Liver (tissue), 3 donors: ENCODE measurements at regions not wholly inside any gene's neighbourhood (a gene's known extent, or its start where the extent isn't known, plus 50 kb on each side); places are given as distances from the start of the nearest gene placed in this dataset.

Source experiments
- EGR1 ChIP-seq, 2 donors: IDR thresholded peaks; 2 replicates each; pipeline ENCODE4 v1.6.1; 2016 to 2018; ENCODE audit warnings: antibody characterized with exemption in 2 of 2, low read depth in 2 of 2
- FOXA1 ChIP-seq: IDR thresholded peaks from 2 replicates; pipeline ENCODE4 v1.6.1; 2016; ENCODE audit warnings: antibody characterized with exemption
- FOXA2 ChIP-seq: IDR thresholded peaks from 2 replicates; pipeline ENCODE4 v1.6.1; 2016; ENCODE audit warnings: antibody characterized with exemption
- GABPA ChIP-seq, 2 donors: IDR thresholded peaks in 1 of 2; conservative IDR thresholded peaks in 1 of 2; 2 replicates each; pipeline ENCODE4 v1.6.1; 2016; ENCODE audit warnings: antibody characterized with exemption in 2 of 2, mild to moderate bottlenecking in 1 of 2, moderate library complexity in 1 of 2
- HNF4G ChIP-seq: IDR thresholded peaks from 2 replicates; pipeline ENCODE4 v1.6.1; 2016; ENCODE audit warnings: antibody characterized with exemption
- JUND ChIP-seq, 2 donors: IDR thresholded peaks; 2 replicates each; pipeline ENCODE4 v1.6.1; 2016; ENCODE audit warnings: antibody characterized with exemption in 2 of 2
- RAD21 ChIP-seq, 2 donors: IDR thresholded peaks; 2 replicates each; pipeline ENCODE4 v1.6.1; 2016; ENCODE audit warnings: antibody characterized with exemption in 2 of 2, mild to moderate bottlenecking in 2 of 2
- SP1 ChIP-seq: IDR thresholded peaks from 2 replicates; pipeline ENCODE4 v1.6.1; 2018; ENCODE audit warnings: antibody characterized with exemption, mild to moderate bottlenecking
- TAF1 ChIP-seq: conservative IDR thresholded peaks from 2 replicates; pipeline ENCODE4 v1.6.1; 2016; ENCODE audit warnings: antibody characterized with exemption, mild to moderate bottlenecking
- YY1 ChIP-seq: IDR thresholded peaks from 2 replicates; pipeline ENCODE4 v1.6.1; 2016; ENCODE audit warnings: antibody characterized with exemption, mild to moderate bottlenecking
- TF ChIP-seq, protein P1 (sequence below): fragments of 150-350 bp; IDR thresholded peaks from 2 replicates; pipeline ENCODE4 v1.5.1; 2017; ENCODE audit warnings: improper control_type of control experiment, low read depth, low read length; ENCODE audit not compliant: missing input control
- TF ChIP-seq, protein P2 (sequence below): IDR thresholded peaks from 2 replicates; pipeline ENCODE4 v1.6.1; 2016; ENCODE audit warnings: antibody characterized with exemption, mild to moderate bottlenecking
- TF ChIP-seq, protein P3 (sequence below): IDR thresholded peaks from 2 replicates; pipeline ENCODE4 v1.6.1; 2016; ENCODE audit warnings: antibody characterized with exemption
- TF ChIP-seq, protein P4 (sequence below): IDR thresholded peaks from 2 replicates; pipeline ENCODE4 v1.6.1; 2016; ENCODE audit warnings: antibody characterized with exemption
- donor health status: healthy.
- donor health status: healthy.

DNA sequence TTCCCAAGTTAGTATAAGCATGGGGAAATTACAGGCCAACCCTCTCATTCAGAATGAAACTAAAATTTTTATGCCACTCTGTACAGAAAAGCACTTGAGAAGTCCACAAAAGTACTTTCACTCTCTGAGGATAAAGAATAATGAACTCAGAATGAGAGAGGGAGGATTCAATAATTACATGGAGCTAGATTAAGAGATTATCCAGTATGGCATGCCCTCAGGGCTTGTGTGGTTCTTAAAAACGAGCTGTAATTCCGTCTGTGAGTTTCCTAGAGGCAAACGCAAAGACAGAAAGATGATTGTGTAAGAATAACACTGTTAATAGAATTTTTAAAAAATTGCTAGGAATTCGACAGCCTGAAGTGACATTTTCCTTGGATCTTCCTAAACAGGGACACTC lies 126.8 kb upstream of the PTCH1 start:
- TF ChIP-seq, protein P1, sequence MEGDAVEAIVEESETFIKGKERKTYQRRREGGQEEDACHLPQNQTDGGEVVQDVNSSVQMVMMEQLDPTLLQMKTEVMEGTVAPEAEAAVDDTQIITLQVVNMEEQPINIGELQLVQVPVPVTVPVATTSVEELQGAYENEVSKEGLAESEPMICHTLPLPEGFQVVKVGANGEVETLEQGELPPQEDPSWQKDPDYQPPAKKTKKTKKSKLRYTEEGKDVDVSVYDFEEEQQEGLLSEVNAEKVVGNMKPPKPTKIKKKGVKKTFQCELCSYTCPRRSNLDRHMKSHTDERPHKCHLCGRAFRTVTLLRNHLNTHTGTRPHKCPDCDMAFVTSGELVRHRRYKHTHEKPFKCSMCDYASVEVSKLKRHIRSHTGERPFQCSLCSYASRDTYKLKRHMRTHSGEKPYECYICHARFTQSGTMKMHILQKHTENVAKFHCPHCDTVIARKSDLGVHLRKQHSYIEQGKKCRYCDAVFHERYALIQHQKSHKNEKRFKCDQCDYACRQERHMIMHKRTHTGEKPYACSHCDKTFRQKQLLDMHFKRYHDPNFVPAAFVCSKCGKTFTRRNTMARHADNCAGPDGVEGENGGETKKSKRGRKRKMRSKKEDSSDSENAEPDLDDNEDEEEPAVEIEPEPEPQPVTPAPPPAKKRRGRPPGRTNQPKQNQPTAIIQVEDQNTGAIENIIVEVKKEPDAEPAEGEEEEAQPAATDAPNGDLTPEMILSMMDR, result no peak
- TF ChIP-seq HNF4G (no peak), SP1 (no peak), YY1 (no peak), FOXA1 (no peak), RAD21 (IDR thresholded peaks at IDR 0.05) (no peak), EGR1 (IDR thresholded peaks at IDR 0.05; ENCODE audit: low read depth in 2 of 2) (no peak), GABPA (IDR thresholded peaks at IDR 0.05 in 1 of 2, conservative IDR thresholded peaks at IDR 0.05 in 1 of 2) (no peak), FOXA2 (no peak), JUND (IDR thresholded peaks at IDR 0.05) (no peak), TAF1 (no peak)
- TF ChIP-seq, protein P2, sequence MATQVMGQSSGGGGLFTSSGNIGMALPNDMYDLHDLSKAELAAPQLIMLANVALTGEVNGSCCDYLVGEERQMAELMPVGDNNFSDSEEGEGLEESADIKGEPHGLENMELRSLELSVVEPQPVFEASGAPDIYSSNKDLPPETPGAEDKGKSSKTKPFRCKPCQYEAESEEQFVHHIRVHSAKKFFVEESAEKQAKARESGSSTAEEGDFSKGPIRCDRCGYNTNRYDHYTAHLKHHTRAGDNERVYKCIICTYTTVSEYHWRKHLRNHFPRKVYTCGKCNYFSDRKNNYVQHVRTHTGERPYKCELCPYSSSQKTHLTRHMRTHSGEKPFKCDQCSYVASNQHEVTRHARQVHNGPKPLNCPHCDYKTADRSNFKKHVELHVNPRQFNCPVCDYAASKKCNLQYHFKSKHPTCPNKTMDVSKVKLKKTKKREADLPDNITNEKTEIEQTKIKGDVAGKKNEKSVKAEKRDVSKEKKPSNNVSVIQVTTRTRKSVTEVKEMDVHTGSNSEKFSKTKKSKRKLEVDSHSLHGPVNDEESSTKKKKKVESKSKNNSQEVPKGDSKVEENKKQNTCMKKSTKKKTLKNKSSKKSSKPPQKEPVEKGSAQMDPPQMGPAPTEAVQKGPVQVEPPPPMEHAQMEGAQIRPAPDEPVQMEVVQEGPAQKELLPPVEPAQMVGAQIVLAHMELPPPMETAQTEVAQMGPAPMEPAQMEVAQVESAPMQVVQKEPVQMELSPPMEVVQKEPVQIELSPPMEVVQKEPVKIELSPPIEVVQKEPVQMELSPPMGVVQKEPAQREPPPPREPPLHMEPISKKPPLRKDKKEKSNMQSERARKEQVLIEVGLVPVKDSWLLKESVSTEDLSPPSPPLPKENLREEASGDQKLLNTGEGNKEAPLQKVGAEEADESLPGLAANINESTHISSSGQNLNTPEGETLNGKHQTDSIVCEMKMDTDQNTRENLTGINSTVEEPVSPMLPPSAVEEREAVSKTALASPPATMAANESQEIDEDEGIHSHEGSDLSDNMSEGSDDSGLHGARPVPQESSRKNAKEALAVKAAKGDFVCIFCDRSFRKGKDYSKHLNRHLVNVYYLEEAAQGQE, result no peak
- TF ChIP-seq, protein P3, sequence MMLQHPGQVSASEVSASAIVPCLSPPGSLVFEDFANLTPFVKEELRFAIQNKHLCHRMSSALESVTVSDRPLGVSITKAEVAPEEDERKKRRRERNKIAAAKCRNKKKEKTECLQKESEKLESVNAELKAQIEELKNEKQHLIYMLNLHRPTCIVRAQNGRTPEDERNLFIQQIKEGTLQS, result no peak
- TF ChIP-seq, protein P4, sequence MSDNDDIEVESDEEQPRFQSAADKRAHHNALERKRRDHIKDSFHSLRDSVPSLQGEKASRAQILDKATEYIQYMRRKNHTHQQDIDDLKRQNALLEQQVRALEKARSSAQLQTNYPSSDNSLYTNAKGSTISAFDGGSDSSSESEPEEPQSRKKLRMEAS, result no peak
